PC-9 (cell line): ENCODE measurements at regions not wholly inside any gene's neighbourhood (a gene's known extent, or its start where the extent isn't known, plus 50 kb on each side); places are given as distances from the start of the nearest gene placed in this dataset.

ENCODE experiments used
- CTCF ChIP-seq: fragments of 200-600 bp; sonication (generic); conservative IDR thresholded peaks from 2 replicates; pipeline ENCODE4 v1.6.1; 2017; ENCODE audit warnings: mixed run types, antibody characterized with exemption, mild to moderate bottlenecking, moderate library complexity
- EZH2 ChIP-seq: fragments of 200-600 bp; sonication (generic); IDR thresholded peaks from 2 replicates; pipeline ENCODE4 v1.8.0; 2017; ENCODE audit warnings: antibody characterized with exemption, low read depth

- TF ChIP-seq EZH2 (no peak), CTCF (no peak)
These were observed 328.8 kb upstream of the BRINP1 start for GRCh38 chr9:119697996-119698395.
